Breast epithelium (tissue), 4 donors: ENCODE measurements at regions not wholly inside any gene's neighbourhood (a gene's known extent, or its start where the extent isn't known, plus 50 kb on each side); places are given as distances from the start of the nearest gene placed in this dataset.

Experiments used
- DNase-seq, 2 donors: peaks; one replicate each; pipeline ENCODE4 v3.0.0-alpha.2; 2019; ENCODE audit warnings: low spot score in 2 of 2
- H3K27ac ChIP-seq, 2 donors: fragments of 200-600 bp; sonication (generic) in 1 of 2; one replicate each; pipeline ENCODE4 v1.5.1; 2016 to 2019; ENCODE audit warnings: mild to moderate bottlenecking in 1 of 2
- H3K27me3 ChIP-seq, 2 donors: fragments of 200-600 bp; sonication (generic) in 1 of 2; one replicate each; pipeline versions ENCODE4 v1.5.1 to v1.6.0; 2017 to 2019; ENCODE audit warnings: control low read depth in 1 of 2, mild to moderate bottlenecking in 1 of 2
- H3K36me3 ChIP-seq: fragments of 200-600 bp; one replicate; pipeline ENCODE4 v1.5.1; 2019
- H3K4me1 ChIP-seq, 2 donors: fragments of 200-600 bp; sonication (generic); one replicate each; pipeline ENCODE4 v1.5.1; 2016 to 2019; ENCODE audit warnings: control low read depth in 1 of 2
- H3K4me3 ChIP-seq, 3 donors: fragments of 200-600 bp; sonication (generic); 1 replicate in 2 of 3; 2 replicates in 1 of 3; pipeline ENCODE4 v1.5.1; 2016 to 2019; ENCODE audit warnings: mild to moderate bottlenecking in 3 of 3, moderate library complexity in 2 of 3
- H3K9me3 ChIP-seq, 2 donors: fragments of 200-600 bp; sonication (generic) in 1 of 2; one replicate each; pipeline ENCODE4 v1.5.1; 2016 to 2019; ENCODE audit warnings: control low read depth in 1 of 2
- POLR2A ChIP-seq: fragments of 450-650 bp; IDR thresholded peaks from one replicate; pipeline ENCODE4 v1.6.1; 2016; ENCODE audit warnings: antibody characterized with exemption, mild to moderate bottlenecking, moderate library complexity
- POLR2AphosphoS5 ChIP-seq, 3 donors: sonication (generic); formaldehyde crosslinking; IDR thresholded peaks; one replicate each; pipeline ENCODE4 v1.6.1; 2017; ENCODE audit warnings: antibody characterized with exemption in 3 of 3
- intact Hi-C: fragments of 100-400 bp; cut with DNase I; formaldehyde crosslinking; loops from one replicate; pipeline ENCODE4 v1.15.1; 2023; ENCODE audit warnings: low total_unique reads
- TF ChIP-seq, protein P1 (sequence below), 3 donors: fragments of 450-650 bp; IDR thresholded peaks; one replicate each; pipeline ENCODE4 v1.5.1; 2016 to 2017; ENCODE audit warnings: antibody characterized with exemption in 3 of 3, mild to moderate bottlenecking in 3 of 3, moderate library complexity in 3 of 3

DNA sequence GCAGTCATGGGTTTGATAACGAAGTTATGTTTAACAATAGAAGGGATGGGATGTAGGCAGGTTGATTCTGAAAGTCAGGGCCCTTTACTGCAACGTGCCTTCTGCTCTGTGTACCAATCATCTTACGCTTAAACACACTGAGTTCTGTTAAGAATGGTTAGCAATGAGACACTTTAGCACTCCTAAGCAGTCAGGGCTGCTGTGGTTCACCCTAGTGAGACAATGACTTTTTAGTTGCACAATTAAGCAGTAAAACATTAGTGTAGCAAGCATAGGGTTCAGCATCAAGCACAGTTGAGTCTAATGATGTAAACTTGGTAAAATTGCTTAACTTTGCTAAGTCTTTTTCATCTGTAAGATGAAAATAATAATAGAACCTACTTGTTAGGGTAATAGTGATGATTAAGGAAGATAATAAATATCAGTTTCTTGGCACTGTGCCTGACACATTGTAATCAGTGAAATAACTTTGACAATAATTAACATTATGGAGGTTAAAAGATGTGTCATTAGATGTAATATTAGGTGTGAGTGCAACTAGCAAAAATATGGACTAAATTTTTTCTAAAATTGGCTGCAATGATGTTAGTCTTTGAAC, 484.2 kb upstream of the THBS1 start:
- H3K27ac ChIP-seq = no peak overlapping the region
- no peaks in the 10 kb centered on the region for H3K9me3 ChIP-seq
- no peak for DNase-seq
- H3K4me1 ChIP-seq = peaks cover 0 to 7% of the 10 kb centered on the region in 2 donors
- no peak overlapping the region for H3K4me3 ChIP-seq
- H3K27me3 ChIP-seq = no peaks in the 10 kb centered on the region
- H3K36me3 ChIP-seq = no peaks in the 10 kb centered on the region
- TF ChIP-seq POLR2A (no peak), POLR2AphosphoS5 (IDR thresholded peaks at IDR 0.05) (no peak)
- TF ChIP-seq, protein P1, sequence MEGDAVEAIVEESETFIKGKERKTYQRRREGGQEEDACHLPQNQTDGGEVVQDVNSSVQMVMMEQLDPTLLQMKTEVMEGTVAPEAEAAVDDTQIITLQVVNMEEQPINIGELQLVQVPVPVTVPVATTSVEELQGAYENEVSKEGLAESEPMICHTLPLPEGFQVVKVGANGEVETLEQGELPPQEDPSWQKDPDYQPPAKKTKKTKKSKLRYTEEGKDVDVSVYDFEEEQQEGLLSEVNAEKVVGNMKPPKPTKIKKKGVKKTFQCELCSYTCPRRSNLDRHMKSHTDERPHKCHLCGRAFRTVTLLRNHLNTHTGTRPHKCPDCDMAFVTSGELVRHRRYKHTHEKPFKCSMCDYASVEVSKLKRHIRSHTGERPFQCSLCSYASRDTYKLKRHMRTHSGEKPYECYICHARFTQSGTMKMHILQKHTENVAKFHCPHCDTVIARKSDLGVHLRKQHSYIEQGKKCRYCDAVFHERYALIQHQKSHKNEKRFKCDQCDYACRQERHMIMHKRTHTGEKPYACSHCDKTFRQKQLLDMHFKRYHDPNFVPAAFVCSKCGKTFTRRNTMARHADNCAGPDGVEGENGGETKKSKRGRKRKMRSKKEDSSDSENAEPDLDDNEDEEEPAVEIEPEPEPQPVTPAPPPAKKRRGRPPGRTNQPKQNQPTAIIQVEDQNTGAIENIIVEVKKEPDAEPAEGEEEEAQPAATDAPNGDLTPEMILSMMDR (IDR thresholded peaks at IDR 0.05) = no peak
- intact Hi-C loops = no loop called here

DNA sequence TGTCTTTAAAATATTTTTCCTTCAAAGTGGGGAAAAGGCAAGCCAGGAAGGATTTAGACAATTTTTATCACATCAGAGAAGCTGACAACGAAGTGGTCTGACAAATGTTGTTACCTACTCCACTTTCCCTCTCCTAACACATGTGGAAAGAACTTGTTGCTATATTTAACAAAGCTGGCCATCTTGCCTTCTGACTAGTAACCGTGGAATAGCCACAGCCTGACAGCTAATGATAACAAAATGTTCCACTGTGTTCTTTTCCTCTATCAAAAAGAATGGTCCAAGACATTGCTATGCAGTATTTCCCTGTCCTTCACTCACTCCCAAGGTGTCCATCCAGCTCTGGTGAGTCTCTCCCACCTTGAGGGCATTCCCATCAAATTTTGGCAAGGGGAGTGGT, 481.4 kb upstream of the THBS1 start:
- peaks cover 0 to 7% of the 10 kb centered on the region in 2 donors for H3K4me1 ChIP-seq
- H3K27ac ChIP-seq = no peak overlapping the region
- H3K9me3 ChIP-seq = no peaks in the 10 kb centered on the region
- intact Hi-C loops = no loop called here
- no peak for TF ChIP-seq POLR2AphosphoS5 (IDR thresholded peaks at IDR 0.05)
- TF ChIP-seq, protein P1 (IDR thresholded peaks at IDR 0.05) = no peak
- no peak for TF ChIP-seq POLR2A
- no peak for DNase-seq
- no peaks in the 10 kb centered on the region for H3K27me3 ChIP-seq
- H3K4me3 ChIP-seq = no peak overlapping the region
- no peaks in the 10 kb centered on the region for H3K36me3 ChIP-seq

DNA sequence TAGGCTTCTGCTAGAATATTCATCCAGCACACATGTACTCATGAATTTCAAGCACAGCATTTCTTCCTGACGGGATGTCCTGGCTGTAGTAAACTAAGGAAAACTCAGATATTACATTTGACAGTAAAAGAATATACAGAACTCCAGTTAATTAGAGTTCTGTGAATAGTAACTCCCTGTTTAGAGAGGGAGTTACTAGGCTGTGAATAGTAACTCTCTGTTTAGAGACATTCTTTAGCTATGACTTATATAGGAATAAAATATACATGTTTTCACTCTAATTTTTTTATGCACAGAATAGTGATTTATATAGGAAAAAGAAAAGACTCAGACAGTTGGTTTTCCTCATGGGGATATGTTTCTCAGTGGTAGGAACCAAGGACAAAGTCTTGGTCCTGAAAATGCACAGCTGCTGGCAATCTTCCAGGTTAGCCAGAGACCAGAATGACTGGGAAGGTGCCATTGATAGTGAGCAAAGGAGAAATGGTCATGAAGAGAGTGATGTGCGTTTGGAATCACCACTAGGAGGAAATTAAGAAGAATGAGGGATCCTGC, 480.7 kb upstream of the THBS1 start:
- Histone ChIP-seq H3K36me3 (no peaks in the 10 kb centered on the region), H3K4me1 (peaks cover 0 to 1% of the 10 kb centered on the region in 2 donors), H3K4me3 (no peak overlapping the region), H3K27me3 (no peaks in the 10 kb centered on the region), H3K27ac (no peak overlapping the region), H3K9me3 (no peaks in the 10 kb centered on the region)
- TF ChIP-seq POLR2A = no peak
- TF ChIP-seq, protein P1 (IDR thresholded peaks at IDR 0.05) = no peak
- no peak for TF ChIP-seq POLR2AphosphoS5 (IDR thresholded peaks at IDR 0.05)
- intact Hi-C loops = no loop called here
- DNase-seq = no peak

DNA sequence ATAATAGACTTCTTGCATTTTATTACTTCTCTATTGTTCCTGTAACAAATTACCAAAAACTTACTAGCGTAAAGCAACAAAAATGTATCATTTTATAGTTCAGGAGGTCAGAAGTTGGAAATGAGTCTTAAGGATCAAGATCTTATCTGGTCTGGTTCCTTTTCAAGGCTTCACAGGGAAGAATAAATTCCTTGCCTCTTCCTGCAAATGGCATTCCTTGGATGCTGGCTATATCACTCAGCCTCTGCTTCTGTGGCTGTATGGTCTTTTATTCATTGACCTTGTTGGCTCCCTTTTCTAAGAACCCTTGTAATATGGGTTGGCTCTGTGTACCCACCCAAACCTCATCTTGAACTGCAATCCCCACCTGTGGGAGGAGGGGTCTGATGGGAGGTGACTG, 478.4 kb upstream of the THBS1 start:
- no peak overlapping the region for H3K4me3 ChIP-seq
- DNase-seq = no peak
- no peaks in the 10 kb centered on the region for H3K9me3 ChIP-seq
- no peaks in the 10 kb centered on the region for H3K27me3 ChIP-seq
- no peaks in the 10 kb centered on the region for H3K36me3 ChIP-seq
- H3K27ac ChIP-seq = no peak overlapping the region
- TF ChIP-seq POLR2A (no peak), POLR2AphosphoS5 (IDR thresholded peaks at IDR 0.05) (no peak)
- TF ChIP-seq, protein P1 (IDR thresholded peaks at IDR 0.05) = no peak
- intact Hi-C loops = no loop called here
- H3K4me1 ChIP-seq = no peaks in the 10 kb centered on the region

DNA sequence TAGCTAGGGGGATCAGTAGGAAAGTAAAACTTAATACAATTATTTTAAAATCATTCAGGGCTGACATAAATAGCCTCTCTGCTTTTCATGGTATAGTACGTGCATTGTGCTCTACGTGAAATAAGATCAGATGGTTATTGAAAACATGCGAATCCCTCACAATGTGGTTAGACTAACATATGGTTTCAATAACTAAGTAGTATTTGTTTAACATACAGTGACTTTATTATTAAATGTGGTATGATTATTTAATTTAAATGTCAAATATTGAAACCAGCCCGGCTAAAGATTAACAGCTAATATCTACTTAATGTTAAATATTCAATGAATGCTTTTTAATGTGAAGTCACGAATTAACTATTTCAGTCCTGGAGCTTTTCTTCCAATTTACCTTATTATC, 473.9 kb upstream of the THBS1 start:
- H3K27ac ChIP-seq = no peak overlapping the region

More for the DNA sequence above, 473.9 kb upstream of the THBS1 start:
- Histone ChIP-seq H3K27me3 (no peaks in the 10 kb centered on the region), H3K4me1 (no peaks in the 10 kb centered on the region), H3K9me3 (no peaks in the 10 kb centered on the region), H3K4me3 (no peak overlapping the region), H3K36me3 (no peaks in the 10 kb centered on the region)
- DNase-seq = no peak
- no peak for TF ChIP-seq POLR2A
- TF ChIP-seq, protein P1 (IDR thresholded peaks at IDR 0.05) = no peak
- no peak for TF ChIP-seq POLR2AphosphoS5 (IDR thresholded peaks at IDR 0.05)
- intact Hi-C loops = no loop called here
